HG03196 (cell line): ENCODE measurements at regions not wholly inside any gene's neighbourhood (a gene's known extent, or its start where the extent isn't known, plus 50 kb on each side); places are given as distances from the start of the nearest gene placed in this dataset.

Experiments used
- ATAC-seq: cut with Tn5 transposase; IDR thresholded peaks from one replicate; pipeline ENCODE4 v1.9.1; 2021; ENCODE audit not compliant: unreplicated experiment

- ATAC-seq, result no peak
These were observed 261.5 kb upstream of the COL8A1 start for GRCh38 chr3:99376926-99377325.

DNA sequence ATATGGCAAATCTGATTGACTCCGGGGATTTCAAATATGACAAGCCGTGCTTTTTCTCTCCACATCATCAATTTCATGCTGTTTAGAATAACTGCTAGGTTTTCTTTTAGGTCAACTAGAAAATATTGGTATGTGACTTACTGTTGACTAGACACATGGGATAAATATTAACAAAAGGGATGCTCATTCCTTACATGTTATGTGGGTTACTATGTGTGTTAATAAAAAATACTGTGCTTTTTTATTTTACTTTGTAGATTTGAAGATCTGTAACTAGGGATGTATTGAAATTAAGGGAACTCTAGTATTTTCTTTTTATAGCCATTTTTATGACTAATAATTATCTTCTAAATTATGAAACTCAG is 264.6 kb upstream of the COL8A1 start:
- ATAC-seq, result no peak

DNA sequence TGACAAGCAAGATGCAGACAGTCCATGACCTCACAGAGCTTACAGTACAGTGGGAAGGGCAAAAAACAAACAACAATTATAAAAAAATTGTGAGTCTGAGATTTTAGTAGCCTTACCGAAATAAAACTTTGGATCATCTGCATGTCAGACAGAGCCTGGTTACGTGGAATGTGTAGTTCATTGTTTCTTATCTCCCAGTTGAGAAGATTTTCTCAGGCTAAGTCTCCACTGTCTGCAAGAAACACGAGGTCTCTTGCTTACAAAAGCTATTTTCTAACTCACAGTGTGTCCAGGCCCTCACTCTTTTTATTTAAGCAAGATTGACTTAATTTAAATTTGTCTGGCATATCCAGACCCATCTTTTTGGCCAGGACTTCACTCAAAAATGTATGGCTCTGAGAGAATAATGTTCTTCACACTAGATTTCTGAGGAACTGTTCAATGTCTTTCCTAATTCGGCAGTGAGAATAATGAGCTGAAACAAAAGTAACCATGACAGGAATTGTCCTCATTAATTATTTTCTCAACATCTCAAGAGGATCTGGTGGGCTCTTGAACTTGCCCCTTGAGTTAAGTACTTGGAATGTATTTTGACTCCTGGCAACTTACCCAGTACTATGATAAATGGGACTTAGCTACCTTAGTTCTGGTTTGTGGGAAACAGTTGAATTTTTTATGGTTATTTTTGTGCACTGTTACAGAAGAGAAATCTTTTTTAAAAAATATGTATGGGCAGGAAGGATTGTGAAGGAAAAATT is 265.1 kb upstream of the COL8A1 start:
- ATAC-seq, result no peak

GRCh38 chr3:99366663-99367429 is 271.5 kb upstream of the COL8A1 start:
- ATAC-seq, result no peak

GRCh38 chr3:99365979-99366378 is 272.4 kb upstream of the COL8A1 start:
- no peak for ATAC-seq

DNA sequence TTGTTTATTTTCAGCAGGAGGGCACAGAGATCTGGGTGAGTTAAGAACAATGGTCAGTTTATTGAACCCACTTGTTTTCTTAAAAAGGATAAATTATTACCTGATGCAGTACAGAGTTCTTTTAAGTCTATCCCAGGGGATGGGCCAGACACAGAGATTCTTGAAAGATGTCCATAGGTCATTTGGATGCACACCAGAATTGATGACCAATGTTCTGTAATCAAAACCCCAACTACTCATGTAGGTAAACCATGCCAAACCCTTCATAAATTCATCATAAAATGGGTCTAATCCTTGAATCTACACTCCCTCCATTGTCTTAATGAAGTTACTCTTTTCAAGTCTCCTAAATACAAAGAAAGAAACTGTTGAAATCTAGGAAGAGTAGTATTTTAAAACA is 273.0 kb upstream of the COL8A1 start:
- ATAC-seq, result no peak

- ATAC-seq, result no peak
These were observed 281.3 kb upstream of the COL8A1 start for GRCh38 chr3:99357131-99357530.

GRCh38 chr3:99356696-99357095 is 281.7 kb upstream of the COL8A1 start:
- no peak for ATAC-seq

DNA sequence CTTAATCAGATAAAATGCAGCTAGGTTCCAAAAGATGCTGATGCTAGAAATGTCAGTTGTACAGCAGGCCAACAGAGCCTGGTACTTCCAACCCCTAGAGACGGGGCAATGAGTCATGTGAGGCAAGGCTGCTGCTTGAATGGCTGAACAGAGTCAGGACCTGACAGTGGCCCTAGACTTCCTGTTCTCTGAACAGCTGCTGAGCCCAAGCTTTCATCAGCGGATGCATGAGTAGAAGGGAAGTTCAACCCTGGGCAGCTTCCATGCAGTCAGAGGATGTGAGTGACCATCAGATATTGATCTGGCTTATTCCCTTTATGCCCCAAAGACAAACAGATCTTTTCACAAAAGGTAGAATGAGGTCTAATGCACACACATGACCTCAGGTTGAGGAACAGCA is 282.9 kb upstream of the COL8A1 start:
- no peak for ATAC-seq

DNA sequence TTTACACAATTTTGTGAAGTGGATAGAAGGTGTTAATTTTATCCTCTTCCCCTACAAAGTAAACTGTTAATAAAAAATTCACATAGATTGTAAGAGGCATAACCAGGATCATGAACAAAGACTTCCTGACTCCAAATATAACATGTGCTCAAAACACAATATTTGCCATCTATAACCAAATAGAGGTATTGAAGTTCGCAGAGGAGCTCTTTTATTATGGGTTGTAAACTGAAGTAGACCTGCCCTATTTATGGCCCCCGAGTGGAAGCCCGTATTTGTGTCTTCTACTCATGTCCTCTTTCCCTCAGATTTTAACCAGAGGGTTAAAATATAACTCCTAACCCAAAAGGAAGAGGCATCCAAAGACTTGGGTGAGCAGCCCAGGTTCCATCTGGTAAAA is 285.6 kb upstream of the COL8A1 start:
- no peak for ATAC-seq

DNA sequence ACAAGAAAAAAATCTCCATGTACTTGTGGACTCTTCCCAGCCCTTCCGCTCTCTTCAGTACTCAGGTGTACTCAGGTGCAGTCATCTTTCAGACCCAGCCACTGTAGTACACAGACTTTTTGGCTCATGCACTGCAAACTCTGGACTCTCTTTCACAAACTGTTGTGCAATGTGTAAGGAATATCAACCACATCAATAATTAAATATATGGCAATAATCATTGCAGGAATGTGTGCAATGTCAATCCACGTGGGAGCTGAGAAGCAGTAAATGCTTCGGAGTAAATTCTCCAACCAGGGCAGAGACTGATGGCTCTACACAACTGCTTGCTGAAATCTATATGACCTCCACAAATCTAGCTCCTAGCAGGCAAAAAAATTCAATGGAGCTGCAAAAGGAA is 287.3 kb upstream of the COL8A1 start:
- no peak for ATAC-seq

GRCh38 chr3:99348451-99348850 is 289.9 kb upstream of the COL8A1 start:
- no peak for ATAC-seq

DNA sequence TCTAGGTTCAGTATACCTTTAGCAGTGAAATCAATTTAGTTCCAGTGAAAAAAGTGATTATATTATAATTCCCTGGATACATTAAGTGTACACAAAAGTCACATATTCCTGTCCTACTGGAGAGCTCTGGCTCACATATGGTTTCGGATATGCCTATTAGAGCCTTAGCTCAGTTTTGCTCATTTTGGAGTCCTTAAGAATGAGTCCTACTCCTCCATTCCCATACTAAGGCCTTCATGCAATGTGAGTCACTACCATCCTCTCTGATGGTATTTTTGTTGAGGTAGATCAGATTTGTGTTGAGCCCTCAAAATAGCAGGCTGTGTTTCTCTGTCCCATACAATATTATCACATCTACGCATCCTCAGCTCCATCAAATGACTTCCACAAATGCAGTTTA is 294.2 kb upstream of the COL8A1 start:
- ATAC-seq, result no peak

- no peak for ATAC-seq
These were observed 296.0 kb upstream of the COL8A1 start for GRCh38 chr3:99342383-99342782.

DNA sequence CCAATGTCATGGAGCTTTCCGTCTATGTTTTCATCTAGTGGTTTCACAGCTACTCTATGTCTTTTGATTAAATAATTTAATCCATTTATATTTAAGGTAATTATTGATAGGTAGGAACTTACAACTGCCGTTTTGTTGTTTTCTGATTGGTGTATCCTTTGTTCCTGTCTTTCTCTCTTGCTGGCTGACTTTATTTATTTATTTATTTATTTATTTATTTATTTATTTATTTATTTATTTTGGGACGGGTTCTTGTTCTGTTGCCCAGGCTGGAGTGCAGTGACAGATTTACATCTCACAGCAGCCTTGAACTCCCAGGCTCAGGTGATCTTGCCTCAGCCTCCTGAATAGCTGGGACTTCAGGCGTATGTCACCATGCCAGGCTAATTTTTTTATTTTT is 299.2 kb upstream of the COL8A1 start:
- no peak for ATAC-seq

- ATAC-seq, result no peak
These were observed 305.7 kb upstream of the COL8A1 start for GRCh38 chr3:99332718-99333117.

GRCh38 chr3:99332276-99332675 is 306.1 kb upstream of the COL8A1 start:
- no peak for ATAC-seq

DNA sequence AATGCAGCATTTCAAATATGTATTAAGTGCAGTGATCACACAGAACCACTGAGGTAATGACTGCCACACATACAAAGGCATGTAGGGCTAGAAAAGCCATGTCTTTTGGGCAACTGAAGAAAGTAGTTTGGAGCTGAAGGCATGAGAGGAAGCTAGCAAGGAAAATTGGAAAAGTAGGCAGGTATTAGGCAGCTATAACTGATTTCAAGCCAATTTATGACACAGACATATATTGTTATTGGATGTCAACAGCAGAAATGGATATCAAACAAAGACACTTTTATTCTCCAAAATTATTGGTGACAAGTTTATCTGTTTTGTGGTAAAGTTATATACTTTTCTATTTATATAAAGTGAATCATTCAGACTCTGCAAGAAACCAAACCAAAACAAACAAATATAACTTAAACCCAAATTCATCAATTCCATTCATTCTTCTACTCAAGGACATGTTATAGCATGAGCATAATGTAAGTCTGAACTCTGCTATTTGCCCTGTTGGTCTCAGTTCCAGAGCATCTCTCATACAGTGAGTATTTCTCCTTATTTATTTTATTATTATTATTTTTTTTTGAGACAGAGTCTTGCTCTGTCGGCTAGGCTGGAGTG is 307.4 kb upstream of the COL8A1 start:
- ATAC-seq, result no peak

- ATAC-seq, result no peak
These were observed 308.1 kb upstream of the COL8A1 start for GRCh38 chr3:99330281-99330680.

DNA sequence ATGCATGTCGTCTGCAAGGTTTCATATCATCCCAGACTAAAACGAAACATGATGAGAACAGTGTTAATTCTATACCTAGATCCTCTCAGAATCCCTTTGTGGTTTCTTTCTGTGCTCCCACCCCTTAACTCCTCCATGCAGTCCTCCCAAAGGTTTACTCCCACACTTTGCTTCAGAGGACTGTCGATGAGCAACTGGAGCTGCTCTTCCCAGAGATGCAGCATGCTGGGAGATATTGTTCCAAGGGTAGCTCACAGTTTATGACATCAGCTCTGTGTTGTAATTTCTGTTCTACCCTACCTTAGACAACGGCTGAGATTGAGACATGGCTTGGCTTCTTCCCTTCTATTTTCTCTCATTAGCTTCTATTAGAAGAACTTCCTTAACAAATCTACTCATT is 313.0 kb upstream of the COL8A1 start:
- ATAC-seq, result no peak

GRCh38 chr3:99324636-99325203 is 313.7 kb upstream of the COL8A1 start:
- ATAC-seq, result no peak

DNA sequence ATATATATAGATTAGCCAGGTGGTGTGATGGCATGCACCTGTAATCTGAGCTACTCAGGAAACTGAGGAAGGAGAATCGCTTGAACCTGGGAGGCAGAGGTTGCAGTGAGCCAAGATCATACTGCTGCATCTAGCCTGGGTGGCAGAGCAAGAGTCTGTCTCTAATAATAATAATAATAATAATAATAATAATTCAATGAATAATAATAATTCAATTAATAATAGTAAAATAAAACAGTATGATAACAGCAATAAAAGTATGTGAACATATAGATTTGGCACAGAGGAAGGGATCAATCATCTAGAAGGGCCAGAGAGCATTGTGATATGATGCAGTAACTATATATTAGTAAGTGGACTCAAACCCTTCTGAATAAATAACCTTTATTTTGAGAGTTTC is 314.5 kb upstream of the COL8A1 start:
- no peak for ATAC-seq
